ACHN (cell line): ENCODE measurements at regions not wholly inside any gene's neighbourhood (a gene's known extent, or its start where the extent isn't known, plus 50 kb on each side); places are given as distances from the start of the nearest gene placed in this dataset.
A peak's percentile ranks its signal among the peaks of the same experiment; 100 is the strongest.

Experiments
- DNase-seq: peaks from one replicate; pipeline ENCODE4 v3.0.0-alpha.2; 2015
- in situ Hi-C: cut with HindIII; loops from 2 replicates; pipeline ENCODE4 v1.10.0; 2017; ENCODE audit warnings: low sequenced_read_pairs, low pct_ligation_motif_present, low pct_unique_long_range_greater_than_20kb

DNA sequence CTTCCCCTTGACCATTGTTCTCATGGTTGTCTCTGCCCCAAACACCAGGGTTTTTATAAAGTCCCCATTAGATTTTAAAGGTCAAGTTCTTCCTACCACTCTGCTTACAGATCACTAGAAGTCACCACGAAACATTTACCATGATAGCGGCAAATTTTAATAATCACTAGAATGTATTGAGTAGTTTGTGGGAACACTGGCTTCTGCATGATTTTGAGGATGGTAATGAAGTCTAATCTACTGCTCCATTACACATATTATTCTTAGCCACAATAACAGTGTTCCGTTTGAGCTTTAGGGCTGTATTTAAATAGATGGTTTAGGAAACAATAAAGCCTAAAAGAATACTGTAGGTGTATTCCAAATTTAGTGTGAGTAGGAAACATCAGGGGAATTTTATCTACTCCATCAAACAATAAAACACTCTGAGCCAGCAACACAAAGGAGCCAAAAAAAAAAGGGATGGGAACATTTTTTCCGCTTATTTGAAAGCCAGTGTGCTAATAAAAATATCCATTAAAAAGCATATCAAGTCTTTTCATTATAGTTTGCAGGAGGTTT, 49.7 kb downstream of the KLF12 start:
- in situ Hi-C loops = no loop called here
- DNase-seq = no peak

DNA sequence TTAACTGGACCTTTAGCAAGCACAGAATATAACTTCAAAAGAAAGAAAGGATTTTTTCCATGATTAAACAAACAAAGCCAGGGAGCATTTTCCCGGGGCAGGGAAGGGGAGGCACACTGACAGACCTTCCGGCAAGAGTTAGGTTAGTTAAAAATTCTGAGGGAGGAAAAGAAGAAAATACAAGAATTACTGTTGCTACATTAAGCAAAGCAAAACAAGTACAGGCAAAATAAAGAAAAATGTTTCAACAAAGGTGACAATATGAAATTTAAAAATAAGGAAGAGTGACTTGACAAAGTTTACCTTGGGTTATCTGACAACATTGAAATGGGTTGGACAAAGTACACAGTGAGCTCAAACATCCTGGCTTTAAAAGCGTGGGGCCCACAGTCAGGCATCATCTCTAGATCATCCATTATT, 51.5 kb downstream of the KLF12 start:
- DNase-seq = no peak
- in situ Hi-C loops = no loop called here

DNA sequence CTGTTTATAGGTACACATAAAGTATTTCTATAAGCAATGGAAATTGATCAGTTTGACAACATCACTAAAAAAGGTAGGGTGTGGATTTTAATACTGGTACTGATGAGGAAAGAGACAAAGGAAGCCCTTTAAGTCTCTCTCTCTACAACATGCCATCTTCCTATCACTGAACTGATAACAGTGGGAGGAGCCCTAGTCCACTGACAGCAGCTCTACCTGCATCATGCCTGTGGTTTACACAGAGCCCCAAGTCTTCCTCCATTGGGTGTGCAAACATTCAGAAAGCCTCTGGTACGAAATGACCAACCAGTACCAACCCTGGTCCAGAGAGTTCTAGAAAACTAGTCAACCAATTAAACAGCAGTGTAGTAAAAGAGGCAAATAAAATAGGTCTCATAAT, 53.4 kb downstream of the KLF12 start:
- in situ Hi-C loops = no loop called here
- no peak for DNase-seq

DNA sequence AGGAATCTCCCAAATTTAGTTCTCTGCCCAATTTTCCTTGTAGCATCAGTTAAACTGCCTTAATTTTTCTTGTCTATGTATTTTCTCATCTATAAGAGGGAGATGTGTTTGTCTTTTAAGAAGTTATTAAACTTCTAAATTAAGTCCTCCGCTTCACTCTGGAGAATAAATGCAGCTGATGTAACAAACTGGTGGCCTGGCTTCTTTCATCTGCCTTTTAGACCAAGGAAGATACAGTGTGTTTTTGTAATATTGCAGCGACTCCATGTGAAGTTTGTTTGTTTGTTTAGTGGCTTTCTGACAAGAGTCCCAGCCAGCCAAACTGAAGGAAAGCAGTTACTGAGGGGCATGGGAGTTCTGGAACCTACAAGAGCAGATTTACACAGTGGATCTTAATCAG, 56.4 kb downstream of the KLF12 start:
- DNase-seq = no peak
- in situ Hi-C loops = no loop called here

DNA sequence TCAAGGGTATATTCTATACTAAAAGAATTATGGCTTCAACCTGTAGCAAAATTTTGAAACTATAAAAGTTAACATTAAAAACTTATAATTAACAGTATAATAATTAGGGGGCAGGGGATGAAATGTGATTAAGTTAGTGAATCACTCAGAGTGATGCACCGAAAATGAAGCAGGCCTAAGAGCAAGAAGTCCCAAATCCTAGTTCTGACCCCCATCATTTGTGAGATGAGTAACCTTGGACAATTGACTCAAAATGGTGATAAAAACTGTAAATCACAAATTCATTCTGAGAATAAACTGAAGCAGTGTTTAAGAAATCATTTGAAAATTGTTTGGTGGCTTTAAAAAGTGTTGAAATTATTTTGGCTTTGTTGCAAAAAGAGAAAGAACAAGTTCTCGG, 56.8 kb downstream of the KLF12 start:
- in situ Hi-C loops = no loop called here
- DNase-seq = no peak

DNA sequence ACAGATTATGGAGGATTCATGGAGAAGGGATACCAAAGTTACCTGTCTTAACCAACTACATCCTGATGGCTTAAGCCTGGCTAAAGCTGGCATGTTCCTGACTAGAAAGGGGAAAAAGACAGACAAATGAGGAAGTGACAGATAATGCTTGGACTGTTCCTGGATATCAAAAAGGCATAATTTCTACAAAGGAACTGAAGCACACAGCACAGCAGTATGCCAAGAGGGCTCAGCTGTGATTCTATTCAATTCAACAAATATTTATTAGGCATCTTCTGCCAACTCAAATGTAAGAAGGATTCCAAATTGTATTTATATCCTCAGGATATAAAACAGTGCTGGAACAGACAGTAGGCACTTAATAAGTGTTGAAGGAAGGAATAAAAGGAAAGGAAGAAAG, 59.5 kb downstream of the KLF12 start:
- in situ Hi-C loops = no loop called here
- no peak for DNase-seq

DNA sequence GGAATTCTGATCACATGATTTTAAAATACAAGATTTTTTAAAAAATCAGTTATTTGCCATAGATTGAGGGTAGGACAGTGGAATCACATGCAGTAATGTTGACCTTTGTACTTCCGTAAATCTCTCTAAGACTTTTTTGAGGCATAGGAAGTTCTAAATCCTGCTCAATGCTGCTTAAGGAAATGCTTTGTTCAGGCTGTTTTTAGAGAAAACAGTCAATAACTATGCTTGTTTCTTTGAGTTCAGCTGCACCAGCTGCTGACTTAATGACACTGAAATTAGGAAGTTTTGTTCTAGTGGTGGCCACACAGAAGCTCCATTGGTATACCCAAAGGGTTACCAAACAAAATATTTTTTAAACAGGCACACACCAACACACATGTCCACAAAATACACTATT, 60.9 kb downstream of the KLF12 start:
- no peak for DNase-seq
- in situ Hi-C loops = no loop called here

DNA sequence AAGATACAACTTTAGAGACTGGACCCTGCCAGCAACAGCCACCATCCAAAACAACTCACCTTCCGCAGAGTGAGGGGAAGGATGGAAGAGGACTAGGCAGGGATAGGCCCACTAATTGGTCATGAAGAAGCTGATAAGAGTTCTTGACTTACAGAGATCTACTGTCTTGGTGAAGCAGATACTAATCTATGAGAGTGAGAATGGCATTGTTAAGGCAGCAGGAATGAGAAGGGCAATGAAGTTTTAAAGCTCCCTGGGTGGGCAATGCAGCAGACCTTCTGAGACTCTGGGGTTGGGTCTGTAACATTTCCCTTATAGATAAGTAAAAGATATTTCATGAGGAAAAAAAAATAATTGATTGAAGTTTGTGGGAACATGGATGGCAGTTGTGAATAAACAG, 63.7 kb downstream of the KLF12 start:
- in situ Hi-C loops = no loop called here
- DNase-seq = no peak

DNA sequence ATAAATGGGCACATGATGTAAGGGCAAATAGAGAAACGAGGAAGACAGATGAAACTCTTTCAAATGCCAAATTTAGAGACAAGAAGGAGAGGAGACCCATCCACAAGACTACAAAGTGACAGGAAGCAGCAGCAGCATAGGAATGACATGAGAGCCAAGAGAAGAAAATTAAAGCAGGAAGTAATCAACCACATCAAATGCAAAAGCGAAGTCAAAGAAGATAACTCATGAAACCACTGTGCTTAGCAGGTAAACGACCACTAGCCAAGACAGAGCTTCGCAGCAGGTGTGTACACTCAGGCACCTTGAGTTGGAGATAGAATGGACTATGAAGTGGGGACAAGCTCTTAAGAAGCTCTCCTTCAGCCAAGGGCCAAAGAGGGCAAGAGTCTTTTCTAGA, 64.1 kb downstream of the KLF12 start:
- in situ Hi-C loops = no loop called here
- no peak for DNase-seq

DNA sequence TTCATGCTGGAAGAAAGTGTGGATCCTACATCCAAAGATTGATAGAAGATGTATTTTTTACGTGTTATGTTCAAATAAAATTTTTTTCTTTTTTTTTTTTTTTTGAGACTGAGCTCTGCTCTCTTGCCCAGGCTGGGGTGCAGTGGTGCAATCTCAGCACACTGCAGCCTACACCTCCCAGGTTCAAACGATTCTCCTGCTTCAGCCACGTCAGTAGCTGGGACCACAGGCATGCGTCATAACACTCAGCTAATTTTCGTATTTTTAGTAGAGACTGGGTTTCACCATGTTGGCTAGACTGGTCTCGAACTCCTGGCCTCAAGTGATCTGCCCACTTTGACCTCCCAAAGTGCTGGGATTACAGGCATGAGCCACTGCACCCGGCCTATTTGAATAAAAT, 65.7 kb downstream of the KLF12 start:
- no peak for DNase-seq
- in situ Hi-C loops = no loop called here

DNA sequence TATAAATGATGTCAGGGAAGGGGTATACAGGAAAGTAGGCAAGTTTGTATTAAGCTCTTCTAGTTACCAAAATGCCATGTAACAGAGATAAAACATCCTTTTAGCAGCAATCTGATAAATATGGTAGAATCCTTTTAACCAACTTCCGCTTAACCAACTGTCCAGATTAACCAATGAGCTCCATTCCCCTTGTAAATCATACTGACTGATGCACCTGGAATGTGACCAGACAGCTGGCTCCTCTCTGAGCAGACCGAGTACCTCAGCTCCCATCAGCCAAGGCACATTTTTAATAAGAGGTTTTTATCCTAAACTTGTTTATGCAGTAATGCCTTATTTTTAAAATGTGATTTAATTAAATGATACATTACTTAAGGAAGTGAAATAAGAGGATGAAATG, 66.4 kb downstream of the KLF12 start:
- in situ Hi-C loops = no loop called here
- no peak for DNase-seq

DNA sequence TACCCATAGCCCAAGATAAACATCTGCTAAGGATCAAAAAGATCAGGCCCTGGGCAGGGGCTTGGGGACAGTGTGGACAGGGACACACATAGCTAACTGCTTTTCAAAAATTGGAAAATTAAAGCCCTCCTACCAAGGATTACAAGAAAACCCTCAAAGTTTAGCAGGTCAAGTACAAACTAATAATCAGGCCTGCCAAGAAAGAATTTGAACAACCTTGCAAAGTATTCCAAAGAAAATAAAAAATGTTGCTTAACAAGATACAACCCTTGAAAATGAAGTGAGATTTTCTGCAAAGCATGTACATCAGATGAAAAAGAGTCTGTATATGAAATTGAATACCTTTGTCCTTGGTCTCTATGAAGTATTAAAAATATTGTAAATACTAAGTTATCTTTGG, 67.3 kb downstream of the KLF12 start:
- no peak for DNase-seq
- in situ Hi-C loops = no loop called here

DNA sequence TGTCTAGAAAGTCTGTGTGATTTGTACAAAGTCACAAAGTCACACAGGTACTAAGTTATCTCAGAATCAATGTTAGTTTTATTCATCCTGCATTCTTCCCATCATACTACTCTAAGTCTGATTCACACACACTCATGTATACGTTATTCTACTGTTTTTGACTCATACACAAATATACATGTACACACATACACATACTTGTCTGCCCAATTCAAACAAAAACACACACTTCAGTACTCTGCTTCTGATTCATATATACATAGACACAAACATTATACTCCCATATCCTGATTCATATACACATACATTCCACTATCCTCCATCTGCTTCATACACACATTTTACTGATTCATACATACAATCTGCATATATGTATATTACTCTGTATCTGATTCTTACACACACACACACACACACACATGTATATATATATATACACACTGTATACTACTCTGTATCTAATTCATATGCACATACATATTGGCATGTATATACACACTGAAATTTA, 69.3 kb downstream of the KLF12 start:
- in situ Hi-C loops = no loop called here
- DNase-seq = no peak

DNA sequence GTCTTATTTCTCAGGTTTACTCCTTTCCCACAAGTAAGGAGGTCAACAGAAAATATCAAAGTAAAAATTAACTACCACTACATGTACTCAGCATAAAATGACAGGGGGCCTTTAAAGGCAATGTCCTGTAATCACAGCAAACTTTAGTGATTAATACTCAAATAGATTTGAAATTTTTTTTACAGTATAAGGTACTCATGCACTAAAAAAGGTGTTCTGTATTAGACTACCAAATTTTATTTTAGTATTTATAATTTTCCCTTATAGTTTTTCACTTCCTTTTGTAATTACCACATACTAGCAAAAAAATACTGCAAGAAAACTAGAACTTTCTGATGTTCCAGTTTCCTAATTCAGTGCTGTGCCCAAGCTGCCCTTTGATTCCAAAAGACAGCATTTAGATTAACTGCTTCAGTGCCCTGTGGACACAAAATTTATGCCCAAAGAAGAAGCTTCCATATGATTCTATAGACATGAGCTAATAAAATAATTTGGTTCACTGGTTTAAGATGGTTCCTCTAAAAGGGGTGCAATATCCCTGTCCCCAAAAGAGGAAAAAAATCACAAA, 70.6 kb downstream of the KLF12 start:
- DNase-seq = no peak
- in situ Hi-C loops = no loop called here

DNA sequence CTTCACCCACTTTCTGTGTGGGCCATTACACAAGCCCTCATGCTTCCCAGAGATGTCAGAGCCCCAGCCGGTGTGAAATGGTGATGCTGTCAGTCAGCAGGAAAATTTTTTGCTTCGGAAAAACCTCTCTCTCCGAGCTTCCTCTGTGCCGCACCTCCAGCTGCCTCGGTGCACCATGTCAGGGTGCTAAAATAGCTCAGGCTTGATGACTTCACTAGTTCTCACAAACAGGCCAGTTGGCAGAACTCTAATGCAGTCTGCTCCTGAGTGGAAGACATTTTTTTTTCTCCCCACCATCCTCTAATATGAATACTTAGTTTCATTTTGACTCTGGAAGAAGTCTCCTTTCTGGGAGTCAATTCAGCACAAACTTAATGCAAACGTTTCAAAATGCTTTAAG, 71.3 kb downstream of the KLF12 start:
- in situ Hi-C loops = no loop called here
- DNase-seq = peak; percentile 63

DNA sequence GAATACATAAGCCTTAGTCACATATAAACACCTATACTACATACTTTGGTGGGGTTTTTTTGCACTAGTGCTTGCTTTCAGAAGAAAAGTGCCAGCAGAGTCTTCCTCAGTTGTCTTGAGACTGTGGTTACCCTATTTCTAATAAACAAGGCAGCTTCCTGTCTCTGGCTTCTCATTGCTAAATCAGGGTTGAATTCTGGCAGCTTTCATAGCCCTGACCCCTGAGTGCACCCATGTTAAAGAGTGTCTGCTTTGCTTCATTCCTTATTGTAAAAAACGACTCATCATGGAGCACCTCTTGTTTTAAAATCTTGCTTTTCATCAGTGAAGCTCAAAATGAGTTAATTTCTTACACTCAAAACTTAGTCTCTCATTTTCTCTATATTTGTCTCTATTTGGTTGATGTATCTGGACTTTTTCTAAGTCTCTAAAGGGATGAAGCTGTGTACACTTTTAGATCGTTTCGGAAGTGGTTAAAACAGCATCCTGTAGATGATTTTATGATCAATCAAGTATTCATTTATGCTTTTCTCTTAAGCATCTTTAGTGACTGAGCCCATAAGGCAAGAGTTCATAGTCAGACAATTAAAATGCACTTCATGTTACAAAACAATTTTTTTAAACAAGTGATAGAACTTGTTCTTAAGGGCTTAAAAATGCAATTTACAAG, 72.1 kb downstream of the KLF12 start:
- no peak for DNase-seq
- in situ Hi-C loops = no loop called here

DNA sequence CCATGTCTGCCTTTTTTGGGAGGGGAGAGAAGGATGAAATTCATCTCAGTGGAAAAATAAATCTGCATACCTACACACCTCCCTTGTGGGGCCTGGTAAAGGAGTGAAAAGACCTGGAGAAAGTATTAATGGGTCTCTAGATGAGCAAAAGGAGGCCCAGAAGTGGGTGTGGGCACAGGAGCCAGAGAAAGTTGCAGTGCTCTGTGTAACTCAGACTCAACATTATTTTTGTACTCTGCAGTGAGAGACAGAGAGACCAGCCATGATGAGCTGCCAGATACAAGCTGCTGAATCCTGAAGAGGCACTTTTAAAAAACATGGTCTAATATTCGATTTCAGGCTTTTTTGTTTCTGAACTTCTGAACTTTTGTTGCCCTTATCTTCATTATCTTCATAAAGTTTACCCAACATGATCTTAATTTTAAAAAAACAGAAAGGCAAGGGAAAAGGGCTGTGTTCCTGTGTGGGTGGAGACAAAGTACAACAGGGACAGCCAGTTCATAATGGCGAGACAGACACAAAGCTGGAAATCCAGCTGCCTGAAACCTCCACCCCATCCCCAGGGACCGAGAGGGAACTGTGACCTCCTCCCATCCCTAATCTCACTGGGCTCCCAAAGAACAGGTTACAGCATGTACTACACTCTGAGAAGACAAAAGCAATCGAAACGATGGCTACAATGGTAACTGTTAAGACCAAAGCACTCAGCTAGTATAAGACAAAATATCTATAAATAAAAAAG, 77.2 kb downstream of the KLF12 start:
- in situ Hi-C loops = no loop called here
- no peak for DNase-seq

DNA sequence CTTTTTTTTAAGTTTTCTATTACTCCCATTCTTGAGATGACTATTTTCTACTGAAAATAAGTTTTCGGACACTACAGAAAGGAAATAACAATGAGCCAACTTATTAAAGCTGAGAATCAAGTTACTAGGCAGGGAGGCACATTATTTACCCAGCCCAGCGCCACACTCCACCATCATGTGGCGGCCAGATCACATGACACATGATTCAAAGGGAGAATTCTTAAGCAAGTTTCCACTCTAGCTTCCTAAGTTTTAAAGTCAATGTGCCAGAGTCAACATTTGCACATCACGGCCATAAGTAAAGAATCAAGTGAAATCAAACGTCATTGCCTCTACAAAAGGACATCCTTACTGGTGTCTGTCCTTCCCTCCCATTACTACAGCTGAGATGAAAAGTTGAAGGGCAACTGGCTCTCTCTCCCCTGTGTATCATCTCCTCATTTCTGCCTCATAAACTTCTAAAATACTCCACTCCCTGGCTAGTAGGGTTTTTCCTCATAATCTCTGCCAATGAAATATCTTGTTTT, 81.7 kb downstream of the KLF12 start:
- DNase-seq = no peak
- in situ Hi-C loops = no loop called here

DNA sequence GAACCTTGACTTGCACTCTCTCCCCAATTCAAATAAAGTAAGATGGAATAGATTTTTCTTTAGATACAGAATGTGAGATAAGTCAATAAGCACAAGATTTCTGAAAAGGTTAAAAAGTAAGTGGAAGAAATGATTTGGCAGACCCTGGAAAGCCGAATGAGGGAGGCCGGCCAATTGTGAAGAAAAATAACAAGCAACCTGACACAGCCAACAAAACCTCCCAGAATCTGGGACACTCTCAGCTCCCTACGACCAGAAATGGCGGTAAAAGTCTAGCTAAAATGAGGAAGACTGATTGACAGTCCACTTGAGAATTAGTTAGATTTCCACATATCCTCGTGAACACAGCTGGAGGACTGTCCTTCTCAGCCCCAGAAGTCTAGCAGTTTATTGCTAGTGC, 85.4 kb downstream of the KLF12 start:
- no peak for DNase-seq
- in situ Hi-C loops = no loop called here
